ENCODE measurements at regions not wholly inside any gene's neighbourhood (a gene's known extent, or its start where the extent isn't known, plus 50 kb on each side); places are given as distances from the start of the nearest gene placed in this dataset.

GRCh38 chr13:111844222-111844671, 222.7 kb upstream of the SOX1 start:
- DNase-seq = no peak

- DNase-seq = no peak
These were observed 222.3 kb upstream of the SOX1 start for GRCh38 chr13:111844682-111845081.

DNA sequence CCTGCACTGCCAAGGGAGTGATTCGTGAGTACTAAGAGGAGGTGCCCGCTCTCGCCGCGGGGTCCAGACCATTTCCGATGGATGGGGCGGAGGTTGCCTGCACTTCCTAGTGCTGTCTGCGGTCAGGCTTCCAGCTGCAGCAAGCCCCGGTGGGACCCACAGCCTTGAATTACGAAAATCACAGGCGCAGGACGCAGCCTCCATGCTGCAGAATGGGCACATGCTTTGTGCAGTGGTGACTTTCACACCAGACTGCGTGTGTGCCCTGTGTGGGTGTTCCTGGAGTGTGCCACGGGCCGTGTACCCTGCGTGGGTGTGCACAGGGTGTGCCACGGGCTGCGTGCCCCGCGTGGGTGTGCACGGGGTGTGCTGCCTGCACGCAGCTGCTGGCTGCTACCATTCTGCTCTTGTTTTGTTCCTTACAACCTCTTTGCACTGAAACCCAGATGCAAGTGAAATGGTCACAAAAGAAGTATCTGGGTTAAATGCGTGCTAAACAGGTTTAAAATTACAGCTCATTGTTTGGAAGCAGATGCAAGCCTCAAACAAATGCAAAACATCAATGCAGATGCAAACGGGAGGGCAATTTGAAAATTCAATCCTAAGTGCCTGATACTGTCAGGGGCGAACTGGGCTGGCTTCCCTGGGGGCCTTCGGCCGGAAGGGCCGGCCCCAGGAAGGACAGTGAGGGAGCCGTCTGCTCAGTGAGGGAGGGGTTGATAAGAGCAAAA, 221.2 kb upstream of the SOX1 start:
- peak; percentile 15 for DNase-seq

DNA sequence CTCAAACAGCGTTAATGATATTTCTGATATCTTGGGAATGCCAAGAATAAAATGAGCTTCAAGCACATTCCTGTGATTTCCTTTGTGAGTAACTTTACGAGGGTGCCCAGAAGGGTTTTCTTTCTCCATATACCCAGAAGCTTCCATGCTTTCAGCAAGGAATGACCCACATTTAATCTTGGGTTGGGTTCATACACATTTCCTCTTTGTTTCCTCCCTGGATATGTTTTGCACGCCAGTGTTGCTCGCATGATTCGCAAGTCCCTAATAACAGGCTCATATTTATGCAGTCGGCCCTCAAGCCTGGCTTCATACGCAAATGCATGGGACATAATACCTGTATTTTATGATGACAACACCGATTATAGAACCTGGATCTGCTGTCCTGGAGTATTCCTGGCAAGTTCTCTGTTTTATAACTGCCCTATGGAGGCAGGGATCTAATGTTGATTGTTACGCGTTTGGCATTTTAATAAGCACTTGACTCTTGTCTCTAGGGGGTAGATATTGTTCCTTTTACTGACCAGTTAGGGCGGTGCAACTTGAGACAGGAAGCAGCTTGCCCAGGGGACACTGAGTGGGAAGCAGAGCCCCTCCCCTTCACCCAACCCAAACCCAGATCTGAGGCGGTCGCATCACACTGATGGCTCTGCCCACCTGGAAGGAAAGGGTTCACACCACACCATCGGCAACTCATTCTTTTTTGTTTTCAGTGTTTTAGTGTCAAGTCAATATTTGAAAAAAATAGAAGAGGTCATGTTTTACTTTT, 220.4 kb upstream of the SOX1 start:
- peak; percentile 33 for DNase-seq

DNA sequence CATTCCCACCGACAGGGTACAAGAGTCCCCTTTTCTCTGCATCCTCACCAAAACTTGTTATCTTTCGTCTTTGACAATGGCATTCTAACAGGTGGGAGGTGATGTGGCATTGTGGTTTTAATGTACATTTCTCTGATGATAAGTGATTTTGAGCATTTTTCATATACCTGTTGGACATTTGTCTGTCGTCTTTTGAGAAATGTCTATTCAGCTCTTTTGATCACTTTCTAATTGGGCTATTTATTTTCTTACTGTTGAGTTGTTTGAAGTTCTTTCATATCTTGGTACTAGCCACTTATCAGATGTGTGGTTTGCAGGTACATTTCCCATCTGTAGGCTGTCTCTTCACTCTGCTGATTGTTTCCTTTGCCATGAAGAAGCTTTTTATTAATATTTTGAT, 219.0 kb upstream of the SOX1 start:
- no peak for DNase-seq

- DNase-seq = no peak
These were observed 216.5 kb upstream of the SOX1 start for GRCh38 chr13:111850458-111850857.

GRCh38 chr13:111850976-111851375, 216.0 kb upstream of the SOX1 start:
- no peak for DNase-seq

DNA sequence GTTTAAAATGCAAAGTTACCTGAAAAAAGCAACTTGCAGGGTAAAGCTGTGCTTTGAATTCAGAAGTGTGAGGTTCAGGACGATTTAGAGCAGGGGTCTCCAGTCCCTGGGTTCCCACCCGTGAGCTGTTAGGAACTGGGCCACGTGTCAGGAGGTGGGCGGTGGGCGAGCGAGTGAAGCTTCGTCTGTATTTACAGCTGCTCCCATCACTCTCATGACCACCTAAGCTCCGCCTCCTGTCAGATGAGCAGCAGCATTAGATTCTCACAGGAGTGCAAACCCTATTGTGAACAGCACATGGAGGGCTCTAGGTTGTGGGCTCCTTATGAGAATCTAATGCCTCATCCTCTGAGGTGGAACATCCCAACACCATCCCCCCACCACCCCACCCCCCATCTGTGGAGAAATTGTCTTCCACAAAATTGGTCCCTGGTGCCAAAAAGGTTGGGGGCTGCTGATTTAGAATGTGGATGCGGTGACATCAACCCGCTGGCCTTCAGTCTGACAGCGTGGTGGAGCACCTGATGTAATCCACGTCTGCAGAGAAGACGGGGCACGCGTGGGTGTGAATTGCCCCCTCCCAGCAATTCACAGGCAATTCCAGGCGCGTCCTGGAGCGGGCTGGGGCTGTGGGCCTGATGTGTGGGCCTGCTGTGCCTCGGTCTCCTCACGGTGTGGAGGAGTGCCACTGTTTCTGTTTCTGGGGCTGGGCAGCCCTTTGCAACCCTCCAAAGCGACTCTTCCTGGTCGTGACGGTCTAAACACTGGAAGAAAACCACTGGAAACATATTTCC, 214.0 kb upstream of the SOX1 start:
- DNase-seq = peak; percentile 74

- peak; percentile 23 for DNase-seq
These were observed 213.2 kb upstream of the SOX1 start for GRCh38 chr13:111853721-111854120.

- DNase-seq = no peak
These were observed 212.5 kb upstream of the SOX1 start for GRCh38 chr13:111854403-111854802.

DNA sequence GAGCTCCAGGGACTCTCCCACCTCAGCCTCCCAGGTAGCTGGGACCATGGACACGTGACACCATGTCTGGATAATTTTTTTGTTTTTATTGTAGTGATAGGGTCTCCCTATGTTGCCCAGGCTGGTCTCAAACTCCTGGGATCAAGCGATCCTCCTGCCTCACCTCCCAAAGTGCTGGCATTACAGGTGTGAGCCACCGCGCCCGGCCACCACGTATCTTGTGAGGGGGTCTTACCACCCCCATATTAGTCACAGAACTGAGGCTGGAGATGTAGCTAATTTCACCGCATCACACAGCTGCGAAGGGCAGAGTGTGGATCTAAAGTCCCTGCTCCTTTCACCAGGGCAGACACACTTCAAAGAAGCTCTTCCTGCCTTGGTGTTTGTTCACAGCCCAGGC, 211.8 kb upstream of the SOX1 start:
- no peak for DNase-seq

GRCh38 chr13:111855786-111856185, 211.2 kb upstream of the SOX1 start:
- no peak for DNase-seq

GRCh38 chr13:111856571-111856970, 210.4 kb upstream of the SOX1 start:
- no peak for DNase-seq

DNA sequence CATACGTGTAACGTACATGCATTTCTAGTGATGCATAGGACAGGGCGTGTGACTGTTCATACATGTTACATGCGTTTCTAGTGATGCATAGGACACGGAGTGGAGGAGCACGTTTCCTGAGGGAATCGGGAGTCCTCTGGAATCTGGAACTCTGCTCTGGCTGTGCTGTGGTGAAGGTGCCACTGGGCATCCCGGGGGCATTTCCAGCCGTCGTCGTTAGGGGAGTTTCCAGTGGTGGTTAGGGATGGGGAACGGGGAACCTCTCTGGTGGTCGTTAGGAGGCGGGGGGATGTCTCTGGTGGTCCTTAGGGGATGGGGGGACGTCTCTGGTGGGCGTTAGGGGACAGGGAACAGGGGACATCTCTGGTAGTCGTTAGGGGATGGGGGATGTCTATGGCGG, 209.6 kb upstream of the SOX1 start:
- no peak for DNase-seq

- no peak for DNase-seq
These were observed 208.9 kb upstream of the SOX1 start for GRCh38 chr13:111857846-111858560.

- no peak for DNase-seq
These were observed 208.4 kb upstream of the SOX1 start for GRCh38 chr13:111858571-111858970.

DNA sequence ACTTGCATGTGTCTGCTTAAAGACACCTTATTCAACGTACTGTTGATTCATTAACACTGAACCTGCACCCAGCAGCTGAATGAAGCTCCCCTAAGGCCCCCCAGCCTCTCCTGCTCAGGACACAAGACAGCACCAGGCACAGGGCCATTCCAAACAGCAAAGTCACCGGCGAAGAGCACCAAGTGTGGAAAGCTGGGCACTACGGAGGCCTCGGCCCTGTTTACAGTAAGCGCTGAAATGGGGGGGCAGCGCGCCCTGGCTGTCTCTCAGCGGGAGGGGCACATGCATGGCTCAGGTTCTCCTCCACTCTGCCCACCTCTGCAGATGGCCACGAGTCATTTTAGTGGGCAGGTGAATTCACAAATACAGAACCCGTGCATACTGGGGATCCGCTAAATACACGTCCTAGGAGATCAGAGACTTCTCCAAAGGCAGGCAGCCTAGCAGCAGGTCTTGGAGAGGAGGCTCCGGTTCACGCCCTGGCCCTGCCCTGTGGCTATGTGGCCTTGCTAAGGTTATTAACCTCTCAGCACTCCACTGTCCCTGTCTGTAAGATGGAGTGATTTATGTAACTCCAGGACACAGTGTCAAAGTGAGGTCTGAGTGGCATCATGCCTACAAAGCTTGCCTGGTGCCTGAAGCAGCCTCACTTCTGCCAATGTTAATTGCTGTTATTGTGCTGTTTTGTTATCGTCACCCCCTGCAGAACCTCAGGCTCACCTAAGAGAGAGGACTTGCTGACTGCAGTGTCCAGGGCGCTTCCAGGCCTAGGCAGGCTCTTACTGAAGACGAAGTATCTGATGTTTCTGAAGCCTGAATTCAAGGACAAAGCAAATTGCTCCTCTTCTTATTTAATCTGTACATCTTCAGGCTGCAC, 207.4 kb upstream of the SOX1 start:
- no peak for DNase-seq

DNA sequence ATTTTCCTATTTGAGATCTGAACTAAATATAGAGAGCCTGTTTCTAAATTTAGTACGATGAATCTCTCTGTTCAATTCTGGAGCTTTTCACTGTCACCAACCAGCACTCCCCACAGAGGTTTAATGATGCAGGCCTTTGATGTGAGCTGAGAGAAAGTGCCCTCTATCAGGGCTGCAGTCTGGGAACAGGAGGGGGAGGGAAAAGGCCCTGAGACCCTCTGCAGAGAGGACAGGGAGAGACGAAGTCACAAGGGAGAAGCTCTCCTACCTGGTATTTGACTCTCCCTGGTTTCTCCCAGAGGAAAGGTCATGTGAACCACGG, 206.8 kb upstream of the SOX1 start:
- no peak for DNase-seq

DNA sequence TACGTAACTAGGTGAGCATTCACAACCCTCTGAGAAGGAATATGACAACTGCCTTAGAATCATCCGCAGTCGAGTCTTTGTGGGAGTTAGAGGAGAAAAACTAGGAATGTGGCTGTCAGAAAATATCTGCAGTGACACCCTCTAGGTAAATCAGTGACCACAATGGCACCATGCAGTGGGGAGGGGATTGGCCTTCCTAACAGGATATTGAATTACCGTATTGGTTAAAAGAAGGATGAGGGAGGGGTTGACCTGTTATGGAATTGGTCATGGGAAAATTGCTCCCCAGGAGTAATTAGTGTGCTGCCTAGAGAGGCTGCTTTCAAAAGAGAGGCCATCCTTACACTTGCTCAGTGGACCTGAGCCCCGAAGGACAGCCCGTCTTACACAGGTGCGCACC, 205.6 kb upstream of the SOX1 start:
- no peak for DNase-seq

GRCh38 chr13:111861766-111862366, 205.1 kb upstream of the SOX1 start:
- no peak for DNase-seq
